Loucy (cell line): ENCODE measurements at regions not wholly inside any gene's neighbourhood (a gene's known extent, or its start where the extent isn't known, plus 50 kb on each side); places are given as distances from the start of the nearest gene placed in this dataset.
A peak's percentile ranks its signal among the peaks of the same experiment; 100 is the strongest.

ENCODE experiments used
- H2AFZ ChIP-seq: fragments of 200-600 bp; sonication (generic); 2 replicates; pipeline ENCODE4 v1.6.0; 2016; ENCODE audit warnings: antibody characterized with exemption, mild to moderate bottlenecking, low read length, moderate library complexity
- H3F3A ChIP-seq: fragments of 200-600 bp; 2 replicates; pipeline ENCODE4 v1.6.0; 2016; ENCODE audit warnings: antibody characterized with exemption, low read depth, mild to moderate bottlenecking
- H3K27me3 ChIP-seq: fragments of 200-600 bp; sonication (generic); 2 replicates; pipeline ENCODE4 v1.6.1; 2014; ENCODE audit warnings: low read length, mild to moderate bottlenecking; ENCODE audit not compliant: insufficient read depth, poor library complexity, severe bottlenecking
- H3K36me3 ChIP-seq: fragments of 200-600 bp; sonication (generic); 2 replicates; pipeline ENCODE4 v1.6.1; 2016; ENCODE audit warnings: low read length; ENCODE audit not compliant: insufficient read depth
- H3K4me1 ChIP-seq: fragments of 200-600 bp; sonication (generic); 2 replicates; pipeline ENCODE4 v1.5.1; 2014; ENCODE audit warnings: low read length, mild to moderate bottlenecking; ENCODE audit not compliant: insufficient read depth, poor library complexity, severe bottlenecking
- H3K4me2 ChIP-seq: fragments of 200-600 bp; sonication (generic); 2 replicates; pipeline ENCODE4 v1.6.0; 2014; ENCODE audit warnings: antibody characterized with exemption, low read length, low read depth, mild to moderate bottlenecking; ENCODE audit not compliant: poor library complexity, severe bottlenecking
- H3K4me3 ChIP-seq: fragments of 200-600 bp; sonication (generic); 2 replicates; pipeline ENCODE4 v1.5.1; 2014; ENCODE audit warnings: low read length, mild to moderate bottlenecking, mixed read lengths; ENCODE audit not compliant: poor library complexity, severe bottlenecking
- H3K79me2 ChIP-seq: fragments of 200-600 bp; sonication (generic); 2 replicates; pipeline ENCODE4 v1.6.1; 2014; ENCODE audit warnings: low read length; ENCODE audit not compliant: insufficient read depth
- H3K9ac ChIP-seq: fragments of 200-600 bp; sonication (generic); 2 replicates; pipeline ENCODE4 v1.6.0; 2014; ENCODE audit warnings: mild to moderate bottlenecking, low read depth, low read length, moderate library complexity; ENCODE audit not compliant: poor library complexity, severe bottlenecking
- H3K9me2 ChIP-seq: fragments of 200-600 bp; sonication (generic); replicated peaks from 2 replicates; pipeline ENCODE4 v1.6.1; 2016; ENCODE audit warnings: low read depth, low read length, mixed read lengths
- H3K9me3 ChIP-seq: fragments of 200-600 bp; sonication (generic); 2 replicates; pipeline ENCODE4 v1.6.1; 2014; ENCODE audit warnings: mild to moderate bottlenecking, antibody characterized with exemption, low read length, low read depth; ENCODE audit not compliant: insufficient read depth
- H4K20me1 ChIP-seq: fragments of 200-600 bp; sonication (generic); 2 replicates; pipeline ENCODE4 v1.6.0; 2014; ENCODE audit warnings: antibody characterized with exemption, low read length, mild to moderate bottlenecking; ENCODE audit not compliant: insufficient read depth, poor library complexity, severe bottlenecking
- EZH2phosphoT487 ChIP-seq: fragments of 200-600 bp; IDR thresholded peaks from 2 replicates; pipeline ENCODE4 v1.6.1; 2018; ENCODE audit warnings: antibody characterized with exemption, mild to moderate bottlenecking, moderate library complexity, borderline replicate concordance
- TF ChIP-seq, protein P1 (sequence below): fragments of 200-600 bp; sonication (generic); conservative IDR thresholded peaks from 2 replicates; pipeline ENCODE4 v1.5.1; 2014; ENCODE audit warnings: mild to moderate bottlenecking, antibody characterized with exemption, low read length

DNA sequence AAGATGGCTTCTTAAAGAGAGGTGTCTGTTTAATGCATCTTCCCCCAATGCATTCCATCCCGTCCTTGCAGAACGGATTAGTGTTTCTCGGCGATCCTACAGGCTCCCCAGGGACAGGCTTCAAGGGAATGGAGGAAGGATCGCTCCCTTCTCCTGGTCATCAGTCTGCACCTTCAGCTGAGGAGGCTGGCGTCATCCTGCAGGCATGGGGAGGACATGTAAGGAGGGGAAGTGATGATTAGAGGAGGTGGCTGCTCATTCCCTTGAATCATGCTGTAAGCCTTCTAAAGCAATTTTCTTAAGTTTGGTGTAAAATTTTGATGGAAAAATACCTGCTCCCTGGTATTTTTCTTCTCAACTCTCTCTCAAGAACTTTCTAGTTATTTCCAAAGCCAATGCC lies 603.6 kb downstream of the NPHP4 start:
- no peaks in the 10 kb centered on the region for H3K9me2 ChIP-seq
- H3K9me3 ChIP-seq: no peaks in the 10 kb centered on the region
- no peaks in the 10 kb centered on the region for H3K27me3 ChIP-seq
- H3K4me2 ChIP-seq: peak overlapping the region; percentile 76
- peak overlapping the region; percentile 56 for H3K4me3 ChIP-seq
- no peaks in the 10 kb centered on the region for H3K36me3 ChIP-seq
- H3K79me2 ChIP-seq: no peaks in the 10 kb centered on the region
- H4K20me1 ChIP-seq: no peaks in the 10 kb centered on the region
- H3K4me1 ChIP-seq: peaks cover 29% of the 10 kb centered on the region
- no peak overlapping the region for H3K9ac ChIP-seq
- no peak overlapping the region for H2AFZ ChIP-seq
- TF ChIP-seq, protein P1, sequence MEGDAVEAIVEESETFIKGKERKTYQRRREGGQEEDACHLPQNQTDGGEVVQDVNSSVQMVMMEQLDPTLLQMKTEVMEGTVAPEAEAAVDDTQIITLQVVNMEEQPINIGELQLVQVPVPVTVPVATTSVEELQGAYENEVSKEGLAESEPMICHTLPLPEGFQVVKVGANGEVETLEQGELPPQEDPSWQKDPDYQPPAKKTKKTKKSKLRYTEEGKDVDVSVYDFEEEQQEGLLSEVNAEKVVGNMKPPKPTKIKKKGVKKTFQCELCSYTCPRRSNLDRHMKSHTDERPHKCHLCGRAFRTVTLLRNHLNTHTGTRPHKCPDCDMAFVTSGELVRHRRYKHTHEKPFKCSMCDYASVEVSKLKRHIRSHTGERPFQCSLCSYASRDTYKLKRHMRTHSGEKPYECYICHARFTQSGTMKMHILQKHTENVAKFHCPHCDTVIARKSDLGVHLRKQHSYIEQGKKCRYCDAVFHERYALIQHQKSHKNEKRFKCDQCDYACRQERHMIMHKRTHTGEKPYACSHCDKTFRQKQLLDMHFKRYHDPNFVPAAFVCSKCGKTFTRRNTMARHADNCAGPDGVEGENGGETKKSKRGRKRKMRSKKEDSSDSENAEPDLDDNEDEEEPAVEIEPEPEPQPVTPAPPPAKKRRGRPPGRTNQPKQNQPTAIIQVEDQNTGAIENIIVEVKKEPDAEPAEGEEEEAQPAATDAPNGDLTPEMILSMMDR: no peak
- no peak for TF ChIP-seq EZH2phosphoT487
- peaks cover 10% of the 10 kb centered on the region; the same call in 1 of the 2 replicates for H3F3A ChIP-seq

DNA sequence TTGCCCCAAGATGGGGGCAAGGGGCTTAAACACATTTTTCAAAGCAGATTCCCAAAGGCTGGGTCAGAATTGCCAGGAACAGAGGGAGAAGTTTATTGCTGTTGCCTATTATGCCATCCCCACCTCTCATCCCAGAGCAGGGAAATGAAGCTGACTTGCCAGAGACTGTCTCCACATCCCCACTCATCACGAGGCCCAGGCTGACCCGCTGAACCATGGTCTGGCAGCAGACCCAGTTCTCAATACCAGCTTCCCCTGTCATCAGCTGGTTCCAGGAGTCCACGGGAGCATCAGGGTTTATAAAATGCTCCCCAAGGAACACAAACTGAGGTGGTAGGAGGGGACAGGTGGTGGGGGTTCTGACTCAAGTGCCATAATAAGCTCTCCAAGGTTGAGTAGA lies 605.9 kb downstream of the NPHP4 start:
- Histone ChIP-seq H3K9me2 (no peaks in the 10 kb centered on the region), H4K20me1 (no peaks in the 10 kb centered on the region), H3K9ac (no peak overlapping the region), H3K27me3 (no peaks in the 10 kb centered on the region), H3K4me2 (no peak overlapping the region), H3K9me3 (no peaks in the 10 kb centered on the region), H3K36me3 (no peaks in the 10 kb centered on the region), H3K4me3 (no peak overlapping the region), H3K4me1 (peaks cover 29% of the 10 kb centered on the region), H3K79me2 (no peaks in the 10 kb centered on the region), H3F3A (peaks cover 10% of the 10 kb centered on the region; the same call in 1 of the 2 replicates), H2AFZ (no peak overlapping the region)
- TF ChIP-seq, protein P1: no peak
- no peak for TF ChIP-seq EZH2phosphoT487

DNA sequence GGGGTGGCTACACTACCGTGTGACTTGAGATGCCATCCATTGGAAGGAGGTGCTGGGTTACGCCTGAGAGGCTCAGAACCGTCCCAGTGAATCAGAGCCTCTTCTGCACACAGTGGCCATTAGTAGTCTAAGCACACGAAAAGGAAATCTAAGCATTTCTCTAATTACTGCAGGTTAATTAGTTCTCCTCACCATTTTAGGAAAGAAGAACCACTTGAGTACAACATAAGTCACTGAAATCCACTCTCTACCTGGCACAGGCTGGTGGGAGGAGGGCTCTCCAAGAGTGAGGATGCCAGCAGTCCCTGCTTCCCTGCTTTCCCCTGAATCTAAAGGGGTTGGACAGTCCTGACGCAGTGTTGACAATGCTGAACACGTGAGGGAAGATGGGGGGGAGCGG lies 606.3 kb downstream of the NPHP4 start:
- Histone ChIP-seq H3F3A (peaks cover 10% of the 10 kb centered on the region; the same call in 1 of the 2 replicates), H3K9me2 (no peaks in the 10 kb centered on the region), H3K4me1 (peaks cover 29% of the 10 kb centered on the region), H3K9ac (no peak overlapping the region), H3K9me3 (no peaks in the 10 kb centered on the region), H3K4me2 (no peak overlapping the region), H3K4me3 (no peak overlapping the region), H3K79me2 (no peaks in the 10 kb centered on the region), H3K36me3 (no peaks in the 10 kb centered on the region), H2AFZ (no peak overlapping the region), H4K20me1 (no peaks in the 10 kb centered on the region), H3K27me3 (no peaks in the 10 kb centered on the region)
- no peak for TF ChIP-seq EZH2phosphoT487
- TF ChIP-seq, protein P1: no peak
